SIG-M5 treated with dmso at 0.1 percent for 504 hours (cell line): ENCODE measurements at regions not wholly inside any gene's neighbourhood (a gene's known extent, or its start where the extent isn't known, plus 50 kb on each side); places are given as distances from the start of the nearest gene placed in this dataset.
"Not testable (repeated sequence)": the region's sequence is repeated elsewhere in the genome, so short reads cannot be mapped to it uniquely, and the experiment has no call there.

Source experiments
- DNase-seq: peaks from one replicate; lab custom pipeline; 2025; ENCODE audit not compliant: unreplicated experiment; lab: John Stamatoyannopoulos, UW

DNA sequence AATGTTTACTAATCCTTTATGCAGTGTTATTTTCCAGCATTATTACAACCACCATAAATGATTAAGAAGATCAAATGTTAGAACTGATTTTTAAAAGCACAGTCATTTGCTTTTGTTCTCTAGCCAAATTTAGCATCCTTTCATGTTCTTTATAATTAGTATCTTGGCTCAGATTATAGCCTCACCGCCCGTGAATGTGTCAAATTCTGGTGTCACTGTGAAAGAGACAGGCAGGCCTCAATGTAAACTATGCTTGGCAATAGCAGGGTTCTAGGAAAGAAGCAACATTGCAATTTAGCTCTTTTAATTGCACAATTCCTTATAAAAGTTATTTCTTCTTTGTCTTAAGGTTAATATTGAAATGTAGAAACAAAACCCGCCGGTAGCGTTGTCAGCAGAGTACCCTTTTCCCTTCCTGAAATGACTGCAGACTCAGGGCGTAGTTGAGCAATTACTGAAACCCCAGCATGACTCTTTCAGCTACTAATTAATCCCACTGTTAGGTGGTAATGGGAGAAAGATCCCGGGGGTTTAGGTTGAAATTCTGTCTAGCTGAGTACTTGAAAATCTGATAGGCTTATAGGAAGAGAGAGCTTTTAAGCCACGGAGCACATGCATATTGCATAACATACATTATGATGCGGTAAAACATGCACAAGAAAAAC lies 1600.5 kb upstream of the SEL1L start:
- peak; percentile 76 for DNase-seq

GRCh38 chr14:83140756-83141155 lies 1607.1 kb upstream of the SEL1L start:
- no peak for DNase-seq

GRCh38 chr14:83147006-83147405 lies 1613.4 kb upstream of the SEL1L start:
- no peak for DNase-seq

DNA sequence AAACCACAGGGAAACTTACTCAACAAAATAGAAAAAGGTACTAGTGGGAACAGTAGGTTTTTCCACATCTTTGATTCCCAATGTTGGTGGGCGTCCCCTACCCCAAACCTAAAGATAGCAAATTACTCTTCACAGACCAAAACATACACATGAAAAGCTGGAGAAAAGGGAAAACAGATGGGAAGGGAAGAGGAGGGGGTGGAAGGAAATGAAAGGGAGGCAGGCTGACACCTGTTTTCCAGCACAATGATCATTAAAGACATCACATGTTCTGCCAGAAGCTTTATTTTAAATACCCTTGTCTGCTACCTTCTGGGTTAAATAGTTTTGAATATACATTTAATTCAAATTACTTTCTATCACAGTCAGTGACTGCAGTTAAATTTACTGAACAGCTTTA lies 1617.9 kb upstream of the SEL1L start:
- no peak for DNase-seq

GRCh38 chr14:83153081-83153480 lies 1619.4 kb upstream of the SEL1L start:
- no peak for DNase-seq

GRCh38 chr14:83162361-83162929 lies 1628.8 kb upstream of the SEL1L start:
- no peak for DNase-seq

GRCh38 chr14:83163016-83163415 lies 1629.4 kb upstream of the SEL1L start:
- DNase-seq = no peak

- no peak for DNase-seq
Measured at GRCh38 chr14:83164016-83164415, 1630.4 kb upstream of the SEL1L start.

GRCh38 chr14:83164591-83164990 lies 1630.9 kb upstream of the SEL1L start:
- no peak for DNase-seq

DNA sequence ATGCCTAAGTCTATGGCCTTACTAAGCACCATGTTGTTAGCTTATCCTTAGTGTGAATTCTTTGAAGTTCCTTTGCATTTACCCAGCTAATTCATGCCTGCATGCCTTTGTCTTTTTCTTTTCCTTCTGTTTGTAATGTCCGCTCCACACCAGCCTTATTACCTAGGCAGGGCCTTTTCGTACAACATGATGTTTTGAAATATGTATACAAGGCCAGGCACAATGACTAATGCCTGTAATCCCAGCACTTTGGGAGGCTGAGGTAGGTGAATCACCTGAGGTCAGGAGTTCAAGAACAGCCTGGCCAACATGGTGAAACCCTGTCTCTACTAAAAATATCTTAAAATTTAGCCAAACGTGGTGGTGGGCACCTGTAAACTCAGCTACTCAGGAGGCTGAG lies 1636.5 kb upstream of the SEL1L start:
- no peak for DNase-seq

GRCh38 chr14:83171761-83172160 lies 1638.1 kb upstream of the SEL1L start:
- no peak for DNase-seq

GRCh38 chr14:83172363-83172762 lies 1638.7 kb upstream of the SEL1L start:
- no peak for DNase-seq

DNA sequence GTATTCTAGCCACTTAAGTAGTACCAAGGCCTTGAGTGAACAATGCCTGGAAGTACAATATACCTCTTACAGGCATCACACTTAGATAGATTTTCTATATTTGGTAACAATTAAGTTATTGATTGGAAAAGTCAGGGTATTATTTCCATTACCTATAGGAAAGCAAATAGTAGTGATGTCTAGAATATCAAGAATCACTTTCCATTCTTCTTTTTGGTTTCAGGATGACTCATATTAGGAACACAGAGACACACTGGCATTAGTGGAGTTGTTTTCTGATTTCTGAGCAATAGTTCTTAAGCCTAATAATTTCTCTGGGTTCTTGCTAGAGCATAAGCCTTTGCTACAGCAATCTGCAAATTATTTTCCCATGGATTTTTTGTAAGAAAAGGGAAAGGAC lies 1640.0 kb upstream of the SEL1L start:
- no peak for DNase-seq

DNA sequence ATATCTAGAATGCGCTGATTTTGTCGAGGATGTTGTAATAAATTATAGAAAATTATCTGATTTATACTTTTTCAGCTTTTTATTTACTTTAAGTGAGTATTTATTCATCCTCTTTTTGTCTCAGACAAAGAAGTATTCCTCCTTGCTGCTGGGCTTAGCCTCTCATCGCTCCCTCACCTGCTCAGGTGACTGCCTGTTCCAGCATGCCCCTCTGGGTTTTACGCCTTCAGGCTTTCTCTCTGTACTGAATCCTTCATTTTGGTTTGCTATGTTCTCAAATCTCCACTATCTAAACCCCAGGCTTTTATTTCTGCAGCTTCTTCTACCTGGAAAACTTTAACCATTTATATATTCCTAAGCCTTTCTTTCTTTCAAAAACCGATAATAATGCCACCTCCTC lies 1650.9 kb upstream of the SEL1L start:
- DNase-seq = no peak

- DNase-seq = not testable (repeated sequence)
Measured at GRCh38 chr14:83188311-83188710, 1654.7 kb upstream of the SEL1L start.

GRCh38 chr14:83196236-83196635 lies 1662.6 kb upstream of the SEL1L start:
- DNase-seq = peak; percentile 66

DNA sequence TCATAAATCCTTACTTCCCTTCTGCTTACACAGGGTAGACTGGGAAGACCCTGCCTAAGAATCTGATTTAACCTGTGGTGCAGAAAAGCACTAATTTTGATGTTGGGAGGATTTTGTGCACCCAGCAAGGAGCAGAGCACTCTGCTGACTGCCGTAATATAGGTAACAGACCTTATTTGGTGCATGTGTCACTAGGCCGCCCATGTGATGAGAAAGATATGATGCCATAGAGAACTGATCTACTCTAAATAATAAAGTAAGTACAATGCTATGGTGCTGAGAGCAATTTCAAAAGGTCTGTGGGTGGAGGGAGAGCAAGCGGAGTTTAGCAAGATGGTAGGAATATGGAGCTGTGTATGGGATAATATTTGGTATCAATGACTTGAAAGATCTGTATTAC lies 1663.6 kb upstream of the SEL1L start:
- DNase-seq = no peak

DNA sequence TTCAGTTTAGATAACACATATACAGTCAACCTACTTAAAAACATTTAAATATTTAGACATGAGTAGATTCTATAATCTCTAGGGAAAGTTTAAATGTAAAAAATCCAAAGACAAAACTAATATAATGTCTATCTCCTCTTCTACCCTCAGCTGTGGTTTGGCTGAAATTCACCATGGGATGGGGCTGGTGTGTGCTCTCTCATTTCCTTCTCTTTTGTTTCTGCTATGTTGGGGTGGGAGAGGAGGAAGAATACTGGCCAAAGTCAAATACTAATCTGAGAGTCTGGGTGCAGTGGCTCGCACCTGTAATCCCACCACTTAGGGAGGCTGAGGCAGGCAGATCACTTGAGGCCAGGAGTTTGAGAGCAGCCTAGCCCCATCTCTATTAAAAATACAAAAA lies 1673.9 kb upstream of the SEL1L start:
- DNase-seq = no peak

DNA sequence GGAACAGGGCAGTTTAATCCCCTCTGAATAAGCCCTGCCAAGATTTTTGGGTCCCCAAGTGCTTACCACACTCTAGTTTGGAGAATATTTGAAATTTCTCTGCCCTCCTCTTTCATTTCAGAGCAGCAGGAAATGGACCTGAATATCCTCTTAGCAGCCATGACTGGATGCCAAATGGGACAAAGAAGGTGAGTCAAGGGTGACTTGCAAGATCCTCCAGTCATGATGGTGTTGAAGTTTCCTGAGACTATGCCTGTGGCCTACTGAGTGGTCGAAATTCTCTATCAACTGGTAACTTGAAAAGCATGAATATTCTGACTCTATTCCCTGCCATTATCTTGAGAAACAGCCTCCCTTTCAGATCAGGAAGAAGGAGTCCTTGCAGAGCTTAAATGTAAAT lies 1674.7 kb upstream of the SEL1L start:
- DNase-seq = no peak

- peak; percentile 8 for DNase-seq
Measured at GRCh38 chr14:83217492-83217891, 1683.8 kb upstream of the SEL1L start.

DNA sequence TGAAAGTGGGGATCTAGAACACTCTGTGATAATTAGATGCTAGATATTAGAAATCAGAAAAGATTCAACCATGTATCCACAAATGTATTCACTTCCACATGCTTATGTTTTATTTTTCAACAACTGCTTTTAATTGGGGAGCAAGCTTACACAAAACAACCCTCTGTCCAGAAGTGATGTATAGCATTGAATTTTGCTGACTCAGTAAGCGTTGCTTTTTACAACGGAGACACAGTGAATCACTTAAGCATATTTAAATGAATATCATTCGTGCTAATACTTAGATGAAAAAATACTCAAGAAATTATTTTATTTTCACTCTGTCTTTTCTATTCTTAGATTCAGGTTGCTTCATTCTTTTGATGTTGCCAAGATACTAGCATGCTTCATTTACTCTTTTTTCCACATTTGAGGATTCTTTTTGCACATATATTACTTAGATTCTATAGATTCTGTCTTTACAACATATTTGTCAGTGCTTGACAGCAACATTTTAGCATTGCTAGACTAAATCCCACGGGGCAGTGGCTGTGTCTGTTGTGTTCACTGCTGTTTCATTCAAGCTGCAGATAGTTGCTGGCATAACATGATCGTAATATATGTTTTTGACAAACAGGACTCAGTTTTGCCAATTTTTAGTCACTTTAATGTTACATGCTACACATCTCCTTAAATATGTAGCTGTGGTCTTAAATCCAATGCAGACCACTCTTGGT lies 1714.4 kb upstream of the SEL1L start:
- DNase-seq = no peak

DNA sequence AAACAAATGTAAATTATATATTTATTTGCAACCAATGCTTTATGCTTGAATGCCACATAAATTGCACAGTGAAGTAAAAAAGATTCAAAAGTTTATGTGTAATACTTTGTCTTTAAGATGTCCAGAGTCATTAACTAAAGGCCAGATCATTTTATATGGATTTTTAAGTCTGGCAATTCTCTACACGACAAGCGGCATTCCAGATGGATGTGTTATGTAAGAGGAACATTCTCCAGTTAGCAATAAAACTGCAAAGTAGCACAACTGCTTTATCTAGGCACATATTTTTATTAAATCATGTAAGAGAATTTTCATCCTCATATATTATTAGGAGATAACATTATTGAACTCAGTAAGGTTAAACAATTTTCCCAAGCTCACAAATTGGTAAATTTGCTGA lies 1717.7 kb upstream of the SEL1L start:
- DNase-seq = no peak

- DNase-seq = peak; percentile 55
Measured at GRCh38 chr14:83253870-83254269, 1720.2 kb upstream of the SEL1L start.
